H1 (cell line): ENCODE measurements at regions not wholly inside any gene's neighbourhood (a gene's known extent, or its start where the extent isn't known, plus 50 kb on each side); places are given as distances from the start of the nearest gene placed in this dataset.
A peak's percentile ranks its signal among the peaks of the same experiment; 100 is the strongest.

Experiments
- CTCF ChIA-PET: fragments of 300-600 bp; sonication (Branson Sonifier 250); formaldehyde crosslinking; loops from one replicate; lab custom pipeline; 2021; ENCODE audit not compliant: partially characterized antibody; lab: Charles Lee
- POLR2A ChIA-PET: fragments of 300-600 bp; sonication (Branson Sonifier 250); formaldehyde crosslinking; loops from one replicate; lab custom pipeline; 2021; ENCODE audit warnings: inconsistent platforms; ENCODE audit not compliant: partially characterized antibody; lab: Charles Lee
- DNase-seq, 2 experiments: peaks; one replicate each; pipeline versions ENCODE4 v3.0.0 to v3.0.0-alpha.2; 2010 to 2022; ENCODE audit warnings: low spot score in 2 of 2, low read depth in 1 of 2, mixed read lengths in 1 of 2
- FAIRE-seq: peaks from 2 replicates; lab custom pipeline; 2011; peaks lifted over from hg19 to GRCh38; lab: Jason Lieb, UNC
- H2AFZ ChIP-seq: 2 replicates; pipeline ENCODE4 v1.8.1; 2012; ENCODE audit warnings: low read length, inconsistent platforms
- H2AK5ac ChIP-seq: 2 replicates; pipeline ENCODE4 v1.6.1; 2013; ENCODE audit warnings: low read depth, low read length
- H2BK120ac ChIP-seq: replicated peaks from 2 replicates; pipeline ENCODE3; 2013; ENCODE audit warnings: low read depth, low read length, inconsistent platforms
- H2BK12ac ChIP-seq: 2 replicates; pipeline ENCODE4 v1.6.1; 2013; ENCODE audit warnings: low read depth, low read length
- H2BK15ac ChIP-seq: 2 replicates; pipeline ENCODE4 v1.6.1; 2013; ENCODE audit warnings: low read length
- H2BK20ac ChIP-seq: 2 replicates; pipeline ENCODE4 v1.6.1; 2013; ENCODE audit warnings: low read length
- H2BK5ac ChIP-seq: 2 replicates; pipeline ENCODE4 v1.6.1; 2013; ENCODE audit warnings: low read depth, low read length
- H3K14ac ChIP-seq: 2 replicates; pipeline ENCODE4 v1.6.1; 2013; ENCODE audit warnings: inconsistent platforms; ENCODE audit not compliant: insufficient read length
- H3K18ac ChIP-seq: 2 replicates; pipeline ENCODE4 v1.6.1; 2013; ENCODE audit warnings: low read length; ENCODE audit errors: extremely low read depth
- H3K23ac ChIP-seq: 2 replicates; pipeline ENCODE4 v1.6.1; 2013; ENCODE audit warnings: inconsistent platforms; ENCODE audit not compliant: insufficient read length
- H3K23me2 ChIP-seq: 2 replicates; pipeline ENCODE4 v1.6.1; 2013; ENCODE audit warnings: low read depth, low read length
- H3K27ac ChIP-seq: 2 replicates; pipeline ENCODE4 v1.6.1; 2011; ENCODE audit warnings: low read depth, low read length, inconsistent platforms
- H3K27me3 ChIP-seq, 4 experiments: replicated peaks in 1 of 4; 1 replicate in 1 of 4; 2 replicates in 3 of 4; pipeline versions ENCODE4 v1.6.1 to v1.8.1; 2011 to 2013; ENCODE audit warnings: low read length in 3 of 4, mild to moderate bottlenecking in 3 of 4, inconsistent platforms in 2 of 4, mixed read lengths in 2 of 4, moderate library complexity in 1 of 4; ENCODE audit not compliant: control insufficient read depth in 3 of 4, insufficient read depth in 3 of 4; ENCODE audit errors: extremely low read depth in 1 of 4
- H3K36me3 ChIP-seq, 4 experiments: 2 replicates each; pipeline versions ENCODE4 v1.6.1 to v1.8.1; 2011 to 2013; ENCODE audit warnings: mild to moderate bottlenecking in 4 of 4, low read length in 3 of 4, moderate library complexity in 2 of 4, control low read depth in 1 of 4, inconsistent platforms in 1 of 4; ENCODE audit not compliant: insufficient read depth in 4 of 4, control insufficient read depth in 2 of 4
- H3K4ac ChIP-seq: replicated peaks from 2 replicates; pipeline ENCODE3; 2013; ENCODE audit warnings: low read length, low read depth, mixed read lengths, inconsistent platforms; ENCODE audit not compliant: insufficient read length
- H3K4me1 ChIP-seq, 4 experiments: replicated peaks in 1 of 4; 1 replicate in 1 of 4; 2 replicates in 3 of 4; pipeline versions ENCODE4 v1.6.1 to v1.8.1; 2011 to 2013; ENCODE audit warnings: low read length in 3 of 4, inconsistent platforms in 2 of 4, mixed read lengths in 1 of 4; ENCODE audit not compliant: insufficient read depth in 4 of 4, control insufficient read depth in 3 of 4
- H3K4me2 ChIP-seq, 2 experiments: 2 replicates each; pipeline versions ENCODE4 v1.6.1 to v1.8.1; 2011 to 2013; ENCODE audit warnings: low read depth in 2 of 2, low read length in 2 of 2, control low read depth in 1 of 2, inconsistent platforms in 1 of 2, mild to moderate bottlenecking in 1 of 2; ENCODE audit not compliant: insufficient read depth in 1 of 2
- H3K4me3 ChIP-seq, 4 experiments: fragments of 200-600, 300-600 bp in 1 of 4; sonication (generic), shearing (Covaris generic), sonication (Bioruptor Twin) in 1 of 4; 2 replicates each; pipeline versions ENCODE4 v1.5.1 to v1.8.1; 2011 to 2016; ENCODE audit warnings: low read length in 4 of 4, low read depth in 3 of 4, control low read depth in 2 of 4, inconsistent platforms in 2 of 4, mild to moderate bottlenecking in 2 of 4, mixed read lengths in 1 of 4, moderate library complexity in 1 of 4; ENCODE audit not compliant: insufficient read depth in 2 of 4; ENCODE audit errors: extremely low read depth in 1 of 4
- H3K56ac ChIP-seq: replicated peaks from 2 replicates; pipeline ENCODE3; 2013; ENCODE audit warnings: low read depth, mild to moderate bottlenecking, mixed read lengths, low read length, inconsistent platforms; ENCODE audit not compliant: insufficient read length
- H3K79me1 ChIP-seq: 2 replicates; pipeline ENCODE4 v1.6.1; 2013; ENCODE audit warnings: low read depth, low read length, control low read depth
- H3K79me2 ChIP-seq, 2 experiments: 2 replicates each; pipeline versions ENCODE4 v1.6.1 to v1.8.1; 2012 to 2013; ENCODE audit warnings: low read length in 2 of 2, mild to moderate bottlenecking in 2 of 2, inconsistent platforms in 1 of 2; ENCODE audit not compliant: insufficient read depth in 2 of 2, control insufficient read depth in 1 of 2
- H3K9ac ChIP-seq, 4 experiments: replicated peaks in 1 of 4; 1 replicate in 1 of 4; 2 replicates in 3 of 4; pipeline versions ENCODE4 v1.6.1 to v1.8.1; 2011 to 2013; ENCODE audit warnings: low read depth in 3 of 4, low read length in 3 of 4, control low read depth in 2 of 4, mild to moderate bottlenecking in 2 of 4, moderate library complexity in 2 of 4, inconsistent platforms in 1 of 4; ENCODE audit errors: extremely low read depth in 1 of 4
- H3K9me3 ChIP-seq, 2 experiments: 2 replicates each; pipeline versions ENCODE4 v1.6.1 to v1.8.1; 2012 to 2013; ENCODE audit warnings: mild to moderate bottlenecking in 2 of 2, moderate library complexity in 2 of 2, control low read depth in 1 of 2, inconsistent platforms in 1 of 2, low read depth in 1 of 2, low read length in 1 of 2, mixed read lengths in 1 of 2; ENCODE audit not compliant: insufficient read depth in 2 of 2
- H4K20me1 ChIP-seq, 2 experiments: replicated peaks in 1 of 2; 2 replicates each; pipeline versions ENCODE3 to v1.8.1; 2011 to 2013; ENCODE audit warnings: inconsistent platforms in 2 of 2, low read length in 2 of 2, mild to moderate bottlenecking in 1 of 2; ENCODE audit not compliant: insufficient read depth in 2 of 2, control insufficient read depth in 1 of 2
- H4K5ac ChIP-seq: 2 replicates; pipeline ENCODE4 v1.6.1; 2013; ENCODE audit warnings: low read length, low read depth, mixed read lengths, inconsistent platforms; ENCODE audit not compliant: insufficient read length
- H4K8ac ChIP-seq: 2 replicates; pipeline ENCODE4 v1.8.0; 2013; ENCODE audit warnings: mild to moderate bottlenecking, moderate library complexity, low read length, inconsistent platforms; ENCODE audit not compliant: insufficient read depth; ENCODE audit errors: extremely low read depth
- H4K91ac ChIP-seq: replicated peaks from 2 replicates; pipeline ENCODE3; 2013; ENCODE audit warnings: low read length, mixed read lengths, inconsistent platforms; ENCODE audit not compliant: insufficient read length
- CEBPB ChIP-seq: IDR thresholded peaks from 2 replicates; pipeline ENCODE4 v1.6.1; 2012; ENCODE audit warnings: low read depth, low read length
- CREB1 ChIP-seq: IDR thresholded peaks from 2 replicates; pipeline ENCODE4 v1.6.1; 2012; ENCODE audit warnings: inconsistent platforms
- JUN ChIP-seq: IDR thresholded peaks from 2 replicates; pipeline ENCODE4 v1.6.1; 2011; ENCODE audit warnings: low read depth, mild to moderate bottlenecking, improper control_type of control experiment, low read length
- KDM1A ChIP-seq: fragments of 200-600, 300-600 bp; sonication (generic); IDR thresholded peaks from 2 replicates; pipeline ENCODE4 v1.7.1; 2016; ENCODE audit warnings: mild to moderate bottlenecking, low read length, borderline replicate concordance
- POU5F1 ChIP-seq: IDR thresholded peaks from 2 replicates; pipeline ENCODE4 v1.6.1; 2011; ENCODE audit warnings: low read depth, mild to moderate bottlenecking, low read length, moderate library complexity
- TCF12 ChIP-seq: IDR thresholded peaks from 2 replicates; pipeline ENCODE4 v1.6.1; 2011; ENCODE audit warnings: low read depth, mild to moderate bottlenecking, low read length

GRCh38 chr14:37992499-37992898 lies 215.2 kb upstream of the SSTR1 start:
- no peak overlapping the region for H3K4me2 ChIP-seq
- H2BK5ac ChIP-seq: peak overlapping the region; percentile 22; the same call in 1 of the 2 replicates
- no peak overlapping the region for H3K56ac ChIP-seq
- peak overlapping the region; percentile 75 for H2BK120ac ChIP-seq
- peak overlapping the region; percentile 45; the same call in 1 of the 2 replicates for H2BK12ac ChIP-seq
- H2AK5ac ChIP-seq: peak overlapping the region; percentile 49; the same call in 1 of the 2 replicates
- H2BK20ac ChIP-seq: peak overlapping the region; percentile 92; the same call in 1 of the 2 replicates
- H2BK15ac ChIP-seq: no peak overlapping the region; the same call in 1 of the 2 replicates
- H4K91ac ChIP-seq: no peak overlapping the region
- H3K27me3 ChIP-seq: no peaks in the 10 kb centered on the region
- H3K9ac ChIP-seq: no peak overlapping the region
- H4K20me1 ChIP-seq: no peaks in the 10 kb centered on the region
- ChIA-PET CTCF (interaction anchor here (2.0 kb wide), 1 partner anchor 8 kb away, joined by 5 read pairs; no protein-coding TSS in a partner anchor), POLR2A (interaction anchor here (1.5 kb wide), 1 partner anchor 208 kb away, joined by 22 read pairs; no protein-coding TSS in a partner anchor)
- H3K4me3 ChIP-seq: no peak overlapping the region
- no peak overlapping the region for H4K5ac ChIP-seq
- no peak overlapping the region for H3K23ac ChIP-seq
- no peak overlapping the region for H3K4ac ChIP-seq
- H3K14ac ChIP-seq: no peak overlapping the region
- DNase-seq (no peak), FAIRE-seq (peak; percentile 28)
- H3K9me3 ChIP-seq: no peaks in the 10 kb centered on the region
- H3K4me1 ChIP-seq: peaks cover 1 to 26% (median 10%) of the 10 kb centered on the region in 4 experiments; a peak in 5 of 7 replicates
- H3K36me3 ChIP-seq: no peaks in the 10 kb centered on the region
- H2AFZ ChIP-seq: no peak overlapping the region
- H3K79me1 ChIP-seq: no peaks in the 10 kb centered on the region
- H3K27ac ChIP-seq: no peak overlapping the region
- TF ChIP-seq KDM1A (no peak), JUN (no peak), CREB1 (no peak), CEBPB (no peak), TCF12 (peak; percentile 51; the same call in 1 of the 2 replicates), POU5F1 (no peak)
- H3K23me2 ChIP-seq: no peaks in the 10 kb centered on the region; the same call in 1 of the 2 replicates
- H3K18ac ChIP-seq: peak overlapping the region; percentile 44; the same call in 1 of the 2 replicates
- H4K8ac ChIP-seq: no peak overlapping the region
- H3K79me2 ChIP-seq: no peaks in the 10 kb centered on the region
